Esophagus squamous epithelium (tissue), 5 donors: ENCODE measurements at regions not wholly inside any gene's neighbourhood (a gene's known extent, or its start where the extent isn't known, plus 50 kb on each side); places are given as distances from the start of the nearest gene placed in this dataset.

Experiments used
- DNase-seq: peaks from one replicate; lab custom pipeline; 2025; lab: John Stamatoyannopoulos, UW
- H3K27ac ChIP-seq, 4 donors: fragments of 200-600 bp; sonication (generic); one replicate each; pipeline ENCODE4 v1.5.1; 2016 to 2019; ENCODE audit warnings: mild to moderate bottlenecking in 1 of 4
- H3K27me3 ChIP-seq, 4 donors: fragments of 200-600 bp; sonication (generic); 1 replicate in 3 of 4; 2 replicates in 1 of 4; pipeline versions ENCODE4 v1.5.1 to v1.6.0; 2017 to 2021; ENCODE audit warnings: antibody characterized with exemption in 1 of 4
- H3K36me3 ChIP-seq, 3 donors: fragments of 200-600 bp; sonication (generic); one replicate each; pipeline ENCODE4 v1.5.1; 2016 to 2019
- H3K4me1 ChIP-seq, 3 donors: fragments of 200-600 bp; sonication (generic); one replicate each; pipeline ENCODE4 v1.5.1; 2017 to 2019
- H3K4me3 ChIP-seq, 4 donors: fragments of 200-600 bp; sonication (generic); 1 replicate in 3 of 4; 2 replicates in 1 of 4; pipeline ENCODE4 v1.5.1; 2016 to 2019; ENCODE audit warnings: mild to moderate bottlenecking in 2 of 4, moderate library complexity in 1 of 4
- H3K9me3 ChIP-seq, 3 donors: fragments of 200-600 bp; sonication (generic); one replicate each; pipeline ENCODE4 v1.5.1; 2016 to 2019
- CTCF ChIP-seq, 6 experiments: fragments of 450-650 bp in 4 of 6; fragments of 200-600 bp in 2 of 6; sonication (generic) in 2 of 6; IDR thresholded peaks; one replicate each; pipeline ENCODE4 v1.5.1; 2016 to 2019; ENCODE audit warnings: antibody characterized with exemption in 6 of 6, mild to moderate bottlenecking in 4 of 6, moderate library complexity in 4 of 6
- POLR2A ChIP-seq, 4 donors: fragments of 450-650 bp; IDR thresholded peaks; one replicate each; pipeline ENCODE4 v1.6.1; 2017; ENCODE audit warnings: antibody characterized with exemption in 4 of 4, mild to moderate bottlenecking in 4 of 4, moderate library complexity in 3 of 4
- WGBS, 2 donors: methylation state at CpG; one replicate each; pipeline ENCODE4 v1.1.5; 2018; 5-methylcytosine and 5-hydroxymethylcytosine counted together
- intact Hi-C: fragments of 100-400 bp; cut with DNase I; formaldehyde crosslinking; loops from one replicate; pipeline ENCODE4 v1.15.0; 2022
- donor health status: DM: yes; HTN: yes; CAD: no.

DNA sequence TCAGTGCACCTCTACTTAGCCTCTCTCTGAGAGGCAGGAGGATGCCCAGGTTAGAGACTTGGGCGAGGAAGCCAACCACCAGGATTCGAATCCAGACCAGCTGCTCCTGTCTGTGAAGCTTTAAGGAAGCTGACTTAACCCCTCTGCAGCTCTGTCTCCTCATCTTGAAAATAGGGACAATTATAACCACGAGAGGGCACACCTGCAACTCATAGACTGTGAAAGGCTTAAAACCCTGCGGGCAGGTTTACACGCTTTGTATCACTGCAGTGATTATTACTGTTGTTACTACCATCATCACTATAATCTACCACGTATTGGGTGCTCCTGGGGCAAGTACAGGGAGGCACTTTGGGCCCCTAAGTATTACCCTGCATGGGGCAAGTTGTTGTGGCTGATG is 379.8 kb downstream of the VRK1 start:
- no peak for DNase-seq
- Histone ChIP-seq H3K27ac (no peak overlapping the region), H3K4me3 (no peak overlapping the region), H3K27me3 (peaks cover 0 to 5% (median 0%) of the 10 kb centered on the region in 4 donors), H3K9me3 (no peaks in the 10 kb centered on the region), H3K36me3 (no peaks in the 10 kb centered on the region), H3K4me1 (no peaks in the 10 kb centered on the region)
- TF ChIP-seq POLR2A (IDR thresholded peaks at IDR 0.05), result no peak
- TF ChIP-seq CTCF (IDR thresholded peaks at IDR 0.05), result peak in 5 of 6 experiments; percentile 25 to 56 (median 34)
- 33 to 67% methylated on average over 4 to 5 of the region's 6 CpGs for WGBS, 2 donors
- intact Hi-C loops, result no loop called here

- Histone ChIP-seq H3K36me3 (no peaks in the 10 kb centered on the region), H3K4me1 (no peaks in the 10 kb centered on the region), H3K4me3 (no peak overlapping the region), H3K27me3 (peaks cover 0 to 5% (median 0%) of the 10 kb centered on the region in 4 donors), H3K27ac (no peak overlapping the region), H3K9me3 (no peaks in the 10 kb centered on the region)
- WGBS, 2 donors, result 27 to 70% methylated on average over 5 of the region's 5 CpGs
- TF ChIP-seq CTCF (IDR thresholded peaks at IDR 0.05) (no peak), POLR2A (IDR thresholded peaks at IDR 0.05) (no peak)
- intact Hi-C loops, result no loop called here
- DNase-seq, result no peak
These were observed 380.5 kb downstream of the VRK1 start for GRCh38 chr14:97177635-97178034.

DNA sequence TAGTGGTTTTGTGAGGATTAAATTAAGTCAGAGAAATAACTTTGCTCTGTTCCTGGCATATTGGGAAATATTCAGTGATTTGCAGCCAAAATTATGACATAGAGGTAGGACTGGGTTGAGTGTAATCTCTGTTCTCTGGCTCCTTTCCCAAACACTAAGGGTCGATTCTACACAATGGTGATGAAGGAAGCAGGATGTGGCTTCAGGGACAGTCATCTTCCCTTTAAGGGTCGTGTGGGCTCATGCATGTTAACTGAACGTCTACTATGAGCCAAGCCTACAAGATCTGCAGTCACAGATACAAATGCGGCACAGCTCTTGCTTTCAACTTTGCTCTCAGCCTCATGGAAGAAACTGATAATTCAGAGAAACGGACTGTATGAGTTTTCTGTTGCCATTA is 381.6 kb downstream of the VRK1 start:
- DNase-seq, result no peak
- Histone ChIP-seq H3K4me3 (no peak overlapping the region), H3K9me3 (no peaks in the 10 kb centered on the region), H3K27ac (no peak overlapping the region), H3K27me3 (peaks cover 0 to 12% (median 0%) of the 10 kb centered on the region in 4 donors), H3K4me1 (no peaks in the 10 kb centered on the region), H3K36me3 (no peaks in the 10 kb centered on the region)
- TF ChIP-seq CTCF (IDR thresholded peaks at IDR 0.05), result no peak
- intact Hi-C loops, result no loop called here
- 40 to 46% methylated on average over 5 of the region's 5 CpGs for WGBS, 2 donors

DNA sequence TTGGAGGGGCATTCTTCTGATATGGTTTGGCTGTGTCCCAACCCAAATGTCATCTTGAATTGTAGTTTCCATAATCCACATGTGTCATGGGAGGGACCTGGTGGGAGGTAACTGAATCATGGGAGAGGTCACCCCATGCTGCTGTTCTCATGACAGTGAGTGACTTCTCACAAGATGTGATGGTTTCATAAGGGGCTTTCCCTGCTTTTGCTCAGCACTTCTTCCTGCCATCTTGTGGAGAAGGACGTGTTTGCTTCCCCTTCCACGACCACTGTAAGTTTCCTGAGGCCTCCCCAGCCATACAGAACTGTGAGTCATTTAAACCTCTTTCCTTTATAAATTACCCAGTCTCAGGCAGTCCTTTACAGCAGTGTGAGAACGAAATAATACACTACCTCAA is 382.4 kb downstream of the VRK1 start:
- intact Hi-C loops, result no loop called here
- WGBS, 2 donors, result 35 to 51% methylated on average over 2 to 3 of the region's 3 CpGs
- no peak for DNase-seq
- no peak overlapping the region for H3K4me3 ChIP-seq
- TF ChIP-seq CTCF (IDR thresholded peaks at IDR 0.05) (no peak), POLR2A (IDR thresholded peaks at IDR 0.05) (no peak)
- H3K27ac ChIP-seq, result no peak overlapping the region
- no peaks in the 10 kb centered on the region for H3K4me1 ChIP-seq
- peaks cover 0 to 12% (median 0%) of the 10 kb centered on the region in 4 donors for H3K27me3 ChIP-seq
- H3K36me3 ChIP-seq, result no peaks in the 10 kb centered on the region
- H3K9me3 ChIP-seq, result no peaks in the 10 kb centered on the region

DNA sequence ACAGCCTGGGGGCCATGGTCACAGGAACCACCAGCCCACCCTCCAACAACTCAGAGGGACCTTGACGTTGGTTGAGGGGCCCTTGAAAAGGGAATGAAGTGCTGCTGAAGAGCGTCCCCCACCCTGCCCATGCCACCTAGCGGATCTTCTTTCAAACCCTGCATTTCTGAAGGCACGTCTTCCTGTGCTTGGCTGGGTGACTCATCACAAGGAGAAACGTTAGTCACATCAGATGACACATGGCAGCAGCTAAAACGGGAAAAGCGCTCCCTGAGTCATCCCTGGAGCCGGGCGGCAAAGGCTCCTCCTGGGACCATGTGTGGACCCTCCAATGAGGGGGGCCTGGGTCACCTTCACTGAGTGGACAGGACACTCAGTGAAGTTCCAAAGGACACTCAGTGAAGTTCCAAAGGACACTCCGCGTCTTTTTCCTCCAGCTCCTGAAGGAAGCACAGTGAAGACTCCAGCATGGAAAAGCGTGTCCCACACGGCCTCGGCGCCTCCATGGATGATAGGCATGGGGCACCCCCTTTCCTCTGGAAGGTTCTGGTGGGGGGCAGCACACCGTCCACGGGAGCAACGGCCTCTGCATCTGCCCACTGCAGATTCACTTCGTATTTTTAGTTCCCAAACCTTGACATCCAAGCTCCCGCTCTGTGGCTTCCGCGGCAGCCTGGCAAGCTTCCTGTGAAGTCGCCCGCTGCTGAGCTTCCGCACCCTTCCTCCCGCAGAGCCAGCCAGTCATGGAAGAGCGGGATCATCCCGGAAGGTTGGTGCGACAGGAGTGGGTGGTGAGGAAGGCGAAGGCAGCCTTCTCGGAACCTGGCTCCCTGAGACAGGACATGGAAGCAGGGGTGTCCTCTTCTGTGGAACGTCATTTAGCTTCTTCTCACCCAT is 383.4 kb downstream of the VRK1 start:
- Histone ChIP-seq H3K4me1 (no peaks in the 10 kb centered on the region), H3K36me3 (no peaks in the 10 kb centered on the region), H3K4me3 (no peak overlapping the region), H3K27me3 (peaks cover 0 to 12% (median 0%) of the 10 kb centered on the region in 4 donors), H3K27ac (no peak overlapping the region), H3K9me3 (no peaks in the 10 kb centered on the region)
- no peak for DNase-seq
- intact Hi-C loops, result no loop called here
- 76 to 87% methylated on average over 9 to 21 of the region's 32 CpGs for WGBS, 2 donors
- no peak for TF ChIP-seq POLR2A (IDR thresholded peaks at IDR 0.05)
- peak in 1 of 6 experiments; percentile 41 for TF ChIP-seq CTCF (IDR thresholded peaks at IDR 0.05)
